GM18511 (cell line): ENCODE measurements at regions not wholly inside any gene's neighbourhood (a gene's known extent, or its start where the extent isn't known, plus 50 kb on each side); places are given as distances from the start of the nearest gene placed in this dataset.
"Not testable (repeated sequence)": the region's sequence is repeated elsewhere in the genome, so short reads cannot be mapped to it uniquely, and the experiment has no call there.

Experiments
- ATAC-seq: cut with Tn5 transposase; IDR thresholded peaks from one replicate; pipeline ENCODE4 v1.9.1; 2021; ENCODE audit warnings: mild to moderate bottlenecking, moderate library complexity; ENCODE audit not compliant: unreplicated experiment

DNA sequence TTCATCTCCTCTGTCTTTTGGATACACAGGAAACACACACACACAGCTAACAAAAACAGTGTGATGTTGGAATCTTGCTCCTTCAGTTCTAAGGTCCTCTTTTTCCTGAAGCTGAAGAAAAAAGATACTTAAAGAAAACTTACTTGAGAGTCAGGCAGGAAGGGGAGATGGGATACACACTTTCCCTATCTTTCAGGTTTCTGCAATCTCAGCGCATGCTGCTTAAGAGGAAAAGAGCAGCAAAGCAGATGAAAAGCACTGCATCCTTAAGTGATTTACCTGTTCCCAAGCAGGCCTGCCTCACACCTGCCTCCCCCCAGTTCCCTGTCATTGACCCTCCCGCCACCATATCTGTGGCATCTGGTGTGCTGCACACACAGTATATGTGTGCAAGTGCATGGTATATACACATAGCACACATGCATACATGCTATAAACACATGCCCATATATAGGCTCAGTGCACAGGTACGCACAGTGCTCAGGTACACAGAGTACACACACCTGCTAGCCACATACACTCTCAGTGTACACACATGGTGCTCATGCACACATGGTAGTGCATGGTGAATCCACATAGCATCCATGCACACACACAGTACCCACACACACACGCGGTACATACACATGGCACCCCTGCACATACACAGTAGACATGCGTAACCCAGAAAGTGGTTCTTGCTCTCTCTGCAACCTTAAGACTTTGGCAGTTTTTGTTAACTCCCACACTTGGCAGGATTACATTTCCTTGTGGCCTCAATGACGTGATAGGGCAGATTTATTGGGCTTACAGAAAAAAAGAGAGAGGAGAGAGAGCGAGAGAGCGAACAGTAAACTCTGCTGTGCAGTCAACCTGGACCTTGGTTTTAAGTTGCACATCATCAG is 166.9 kb downstream of the TOMM20 start:
- ATAC-seq, result peak; percentile 27

DNA sequence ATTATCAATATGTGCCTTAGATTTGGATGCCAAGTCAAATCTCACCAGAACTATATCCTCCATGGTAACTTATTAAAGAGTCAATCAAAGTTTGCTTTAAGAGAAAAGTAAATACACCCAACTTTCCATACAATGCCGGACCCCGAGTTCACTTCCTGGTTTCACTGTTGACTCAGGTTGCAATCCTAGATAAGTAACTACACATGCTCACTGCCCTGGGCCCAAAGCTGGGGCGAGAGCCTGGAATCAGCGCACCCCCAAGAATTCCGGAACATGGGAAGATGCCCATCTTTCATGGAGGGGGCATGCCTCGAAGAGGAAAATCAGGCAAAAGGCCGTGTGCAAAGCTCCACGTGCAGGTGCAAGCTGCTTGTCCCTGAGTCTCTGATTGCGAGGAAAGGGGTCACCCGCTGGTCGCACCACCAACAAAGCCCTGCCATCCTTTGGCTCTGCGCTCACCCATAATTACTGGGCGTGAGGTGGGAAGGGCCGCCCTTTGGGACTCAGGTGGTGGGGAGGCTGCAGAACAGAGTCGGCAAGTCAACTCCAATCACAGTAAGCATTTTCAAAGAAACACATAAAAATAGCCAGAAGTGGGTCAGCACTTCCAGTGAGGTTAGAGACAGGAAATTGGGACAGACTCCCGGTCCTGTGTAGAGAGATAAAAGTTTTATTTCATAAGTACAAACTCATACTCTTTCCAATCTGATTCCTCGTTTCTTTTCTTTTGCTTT is 167.7 kb downstream of the TOMM20 start:
- no peak for ATAC-seq

DNA sequence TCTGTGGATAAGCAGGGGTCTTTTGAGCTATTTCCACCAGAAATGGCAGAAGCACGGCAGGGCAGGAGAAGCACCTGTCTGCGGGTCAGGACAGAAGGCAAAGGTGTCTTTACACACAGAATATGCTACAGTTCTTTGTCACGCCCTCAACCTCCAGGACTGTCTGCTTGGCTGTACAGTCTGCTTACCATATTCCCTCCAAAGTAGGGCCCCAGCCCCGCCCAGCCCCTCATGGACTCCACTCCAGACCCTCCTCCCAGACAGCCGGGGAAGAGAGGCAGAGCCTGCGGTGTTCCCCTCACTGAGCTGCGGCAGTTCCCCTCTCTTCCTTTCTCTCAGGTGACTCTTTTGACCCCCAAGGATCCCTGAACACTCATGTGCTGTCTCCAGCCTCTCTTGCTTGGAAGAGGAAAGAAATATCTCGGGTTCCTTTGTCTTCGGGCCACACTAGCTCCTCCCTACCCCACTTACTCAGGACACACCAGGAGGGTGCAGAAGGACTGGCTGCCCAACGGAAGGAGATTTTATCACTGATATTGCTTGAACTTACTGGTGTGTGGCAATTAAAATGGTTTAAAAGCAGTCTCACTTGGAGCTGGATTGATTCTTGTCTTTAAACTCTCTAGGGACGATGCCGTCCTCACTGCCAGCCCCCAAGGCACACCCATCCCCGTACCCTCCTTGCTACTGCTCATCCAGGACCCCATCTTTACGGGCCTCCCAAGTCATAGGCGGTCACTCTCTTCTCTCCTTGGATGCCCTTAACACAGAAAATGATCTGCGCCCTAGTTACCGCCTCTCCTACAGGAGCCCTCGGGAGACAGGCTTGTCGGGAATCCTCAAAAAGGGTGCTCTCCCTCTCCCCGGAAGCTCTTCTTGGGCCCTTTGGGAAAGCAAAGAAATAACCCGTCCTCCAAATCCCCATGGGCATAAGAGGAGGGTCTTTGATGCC is 169.7 kb downstream of the TOMM20 start:
- no peak for ATAC-seq

DNA sequence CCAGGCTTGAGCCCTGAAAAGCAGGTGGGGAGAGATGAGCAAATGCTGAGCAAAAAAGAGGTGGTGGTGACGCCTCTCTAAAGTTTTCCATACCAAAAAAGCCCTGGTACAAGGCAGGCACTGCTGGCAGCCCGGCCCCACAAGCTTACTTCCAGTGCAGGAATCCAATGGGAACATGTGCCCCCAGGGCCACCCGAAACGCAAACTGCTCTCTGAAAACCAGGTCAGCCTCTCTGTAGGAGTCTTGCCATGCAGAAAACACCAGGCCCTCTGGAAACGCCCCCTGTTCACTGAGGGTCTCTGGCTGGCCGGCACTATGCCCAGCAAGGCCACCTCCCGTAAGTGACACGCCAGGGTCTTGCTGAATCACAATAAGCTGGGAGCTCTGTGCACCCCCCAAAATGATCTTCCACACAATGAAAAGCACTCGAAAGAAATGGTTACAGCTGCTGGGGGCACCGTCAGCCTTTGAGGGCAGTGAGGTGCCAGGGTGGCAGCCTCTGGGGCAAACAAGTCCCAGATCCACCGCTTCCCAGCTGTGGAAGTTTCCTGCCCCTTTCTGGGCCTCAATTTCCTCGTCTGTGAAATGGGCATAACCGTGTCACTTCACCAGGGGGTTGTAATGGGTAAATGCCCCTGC is 170.5 kb downstream of the TOMM20 start:
- no peak for ATAC-seq

DNA sequence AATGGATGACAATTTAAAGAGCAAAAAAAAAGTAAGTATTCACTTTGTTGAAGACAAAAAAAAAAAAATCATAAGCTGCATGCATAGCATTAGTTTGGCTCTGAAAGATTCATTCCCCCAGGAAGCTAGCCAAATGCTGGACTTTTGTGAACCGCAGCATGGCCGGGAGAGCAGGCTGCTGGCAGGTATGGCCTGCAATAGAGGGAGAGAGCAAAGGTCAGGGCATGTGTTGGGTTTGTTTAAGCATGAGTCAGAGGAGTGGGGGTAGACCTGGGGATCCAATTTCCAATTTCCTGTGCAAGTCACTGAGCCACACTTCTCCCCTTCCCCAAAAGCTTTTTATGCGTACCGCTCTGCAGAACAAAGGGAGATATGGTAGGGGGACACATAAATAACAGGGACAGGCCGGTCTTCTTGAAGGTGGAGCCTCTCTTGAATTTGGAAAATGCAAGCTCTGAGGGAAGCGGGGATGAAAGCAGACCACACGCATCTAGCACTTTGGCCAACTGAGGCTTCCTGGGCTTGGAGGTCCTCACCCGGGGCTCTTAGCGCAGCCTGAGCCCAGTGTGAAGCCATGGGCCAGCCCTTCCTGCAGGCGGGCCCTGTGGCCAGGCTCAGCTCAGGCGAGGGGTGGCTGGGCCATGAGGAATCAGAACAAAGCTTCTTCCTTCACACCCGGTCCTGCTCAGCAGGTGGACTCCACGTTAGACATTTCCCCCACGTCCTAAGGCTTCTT is 171.1 kb downstream of the TOMM20 start:
- ATAC-seq, result no peak

DNA sequence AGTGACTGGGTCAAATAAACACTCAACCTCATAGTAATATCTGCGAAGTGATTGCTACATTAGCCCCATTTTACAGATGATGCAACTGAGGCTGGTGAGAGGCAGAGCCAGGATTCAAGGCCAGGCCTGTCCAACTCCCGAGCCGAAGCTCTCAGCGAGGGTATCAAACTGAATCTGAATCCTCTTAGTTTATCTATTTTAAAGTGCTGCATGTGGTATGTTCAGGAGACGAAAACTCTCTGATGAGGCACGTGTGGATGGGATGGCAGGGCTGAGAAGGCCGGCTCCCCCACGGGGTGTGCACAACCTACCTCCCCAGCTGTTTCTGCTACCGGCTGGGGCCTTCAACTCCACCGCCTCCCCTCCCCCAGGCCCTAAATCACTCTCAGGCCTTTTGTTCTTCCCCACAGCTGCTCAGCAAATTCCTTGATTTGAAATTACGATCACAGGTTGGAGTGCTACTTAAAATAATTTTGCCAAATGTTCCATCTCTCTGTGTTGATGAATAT is 171.8 kb downstream of the TOMM20 start:
- no peak for ATAC-seq

DNA sequence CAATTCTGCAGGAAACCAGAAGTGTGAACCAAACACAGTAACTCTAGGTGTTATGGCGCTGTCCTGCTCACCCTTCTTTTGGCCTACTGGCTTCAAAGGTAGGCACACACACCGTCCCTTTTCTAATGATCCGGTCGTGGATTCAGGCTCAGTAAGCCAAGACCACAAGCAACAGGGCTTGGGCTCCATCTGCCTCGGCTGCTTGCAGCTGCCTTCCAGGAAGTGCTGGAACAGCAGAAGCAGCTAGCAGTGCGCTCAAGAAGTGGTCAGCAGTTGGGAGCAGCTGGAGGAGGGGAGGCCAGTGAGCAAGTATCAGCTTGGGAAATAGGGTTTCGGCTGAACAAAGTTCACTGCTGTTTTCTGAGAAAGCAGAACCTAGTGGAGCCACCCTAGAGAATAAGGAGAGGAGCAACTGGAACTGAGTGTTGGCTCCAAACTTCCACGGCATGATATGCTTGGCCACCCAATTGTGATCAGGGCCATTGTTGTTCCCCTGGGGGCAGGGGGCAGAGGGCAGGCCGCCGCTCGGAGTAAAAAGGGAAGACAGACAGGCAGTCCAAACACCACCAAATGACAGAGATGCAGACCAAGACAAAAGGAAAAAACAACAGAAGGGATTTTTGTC is 173.4 kb downstream of the TOMM20 start:
- peak; percentile 63 for ATAC-seq

DNA sequence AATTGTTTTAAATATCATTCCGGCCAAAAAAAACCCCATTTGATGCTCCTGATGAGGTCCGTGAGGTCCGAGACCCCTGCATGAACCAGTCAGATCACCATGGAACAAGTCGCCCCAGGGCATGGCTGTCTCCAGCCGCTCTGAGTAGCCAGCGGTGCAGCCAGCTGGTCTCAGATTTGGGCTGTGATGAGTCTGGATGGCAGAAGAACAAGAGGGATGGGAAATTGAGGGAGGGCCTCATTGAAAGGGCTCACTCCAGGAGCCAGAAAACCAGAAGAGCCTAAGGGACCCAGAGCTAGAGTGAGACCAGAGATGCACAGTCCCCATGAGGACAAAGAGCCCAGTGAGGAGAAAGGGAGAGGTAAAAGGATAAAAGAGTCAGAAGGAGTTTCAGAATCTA is 174.0 kb downstream of the TOMM20 start:
- peak; percentile 11 for ATAC-seq

DNA sequence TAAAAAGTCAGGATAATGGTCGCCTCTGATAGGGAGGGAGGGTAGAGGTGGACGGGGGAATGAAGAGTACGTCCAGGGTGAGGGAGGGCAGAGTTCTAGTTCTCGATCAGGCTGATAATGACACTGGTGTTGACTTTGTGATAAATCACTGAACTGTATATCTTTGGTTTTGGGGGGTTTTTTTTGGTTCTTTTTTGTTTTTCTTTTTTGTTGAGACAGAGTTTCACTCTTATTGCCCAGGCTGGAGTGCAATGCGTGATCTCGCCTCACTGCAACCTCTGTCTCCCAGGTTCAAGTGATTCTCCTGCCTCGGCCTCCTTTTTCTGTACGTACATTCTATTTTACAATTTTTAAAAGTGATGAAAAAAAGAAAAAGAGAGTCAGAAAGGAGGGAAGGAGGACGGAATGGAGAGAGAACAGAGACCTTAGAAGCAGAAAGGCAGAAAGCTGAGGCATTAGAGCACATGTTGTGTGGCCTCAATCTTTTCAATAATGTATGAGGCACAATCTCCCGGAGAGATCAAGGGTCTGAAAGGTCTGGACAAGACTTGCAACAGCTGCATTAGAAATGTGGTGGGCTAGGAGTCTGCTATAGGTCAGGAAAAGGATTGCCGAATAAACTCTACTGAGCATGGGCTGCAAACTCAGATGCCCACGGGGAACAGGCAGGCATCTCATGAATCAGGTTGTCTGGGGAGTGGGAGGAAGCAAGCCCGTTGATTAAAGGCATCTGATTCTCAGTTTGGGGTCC is 174.8 kb downstream of the TOMM20 start:
- no peak for ATAC-seq

DNA sequence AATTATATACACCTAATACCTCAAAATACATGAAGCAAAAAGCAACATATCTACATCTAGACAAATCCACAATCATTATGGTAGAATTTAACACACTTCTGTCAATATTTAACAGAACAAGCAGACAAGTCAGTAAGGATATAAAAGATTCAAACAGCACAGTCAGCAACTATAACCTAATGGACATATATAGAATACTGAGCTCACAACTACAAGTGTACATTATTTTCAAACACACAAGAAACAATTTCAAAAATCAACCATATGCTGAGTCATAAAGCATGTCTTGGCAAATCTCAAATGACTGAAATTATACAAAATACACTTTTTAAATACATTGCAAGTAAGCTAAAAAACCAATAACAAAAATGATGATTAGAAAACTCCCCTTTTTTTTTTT is 178.0 kb downstream of the TOMM20 start:
- ATAC-seq, result no peak

DNA sequence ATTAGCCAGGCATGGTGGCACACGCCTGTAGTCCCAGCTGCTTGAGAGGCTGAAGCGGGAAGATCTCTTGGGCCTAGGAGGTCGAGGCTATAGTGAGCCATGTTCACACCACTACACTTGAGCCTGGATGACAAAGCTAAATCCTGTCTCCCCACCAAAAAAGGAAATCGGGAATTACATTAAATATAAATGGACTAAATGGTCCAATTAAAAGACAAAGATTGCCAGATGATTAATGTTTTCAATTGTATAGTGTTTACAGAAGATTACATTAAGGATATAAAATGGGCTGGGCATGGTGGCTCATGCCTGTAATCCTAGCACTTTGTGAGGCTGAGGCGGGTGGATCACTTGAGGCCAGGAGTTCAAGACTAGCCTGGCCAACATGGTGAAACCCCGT is 179.1 kb downstream of the TOMM20 start:
- not testable (repeated sequence) for ATAC-seq

DNA sequence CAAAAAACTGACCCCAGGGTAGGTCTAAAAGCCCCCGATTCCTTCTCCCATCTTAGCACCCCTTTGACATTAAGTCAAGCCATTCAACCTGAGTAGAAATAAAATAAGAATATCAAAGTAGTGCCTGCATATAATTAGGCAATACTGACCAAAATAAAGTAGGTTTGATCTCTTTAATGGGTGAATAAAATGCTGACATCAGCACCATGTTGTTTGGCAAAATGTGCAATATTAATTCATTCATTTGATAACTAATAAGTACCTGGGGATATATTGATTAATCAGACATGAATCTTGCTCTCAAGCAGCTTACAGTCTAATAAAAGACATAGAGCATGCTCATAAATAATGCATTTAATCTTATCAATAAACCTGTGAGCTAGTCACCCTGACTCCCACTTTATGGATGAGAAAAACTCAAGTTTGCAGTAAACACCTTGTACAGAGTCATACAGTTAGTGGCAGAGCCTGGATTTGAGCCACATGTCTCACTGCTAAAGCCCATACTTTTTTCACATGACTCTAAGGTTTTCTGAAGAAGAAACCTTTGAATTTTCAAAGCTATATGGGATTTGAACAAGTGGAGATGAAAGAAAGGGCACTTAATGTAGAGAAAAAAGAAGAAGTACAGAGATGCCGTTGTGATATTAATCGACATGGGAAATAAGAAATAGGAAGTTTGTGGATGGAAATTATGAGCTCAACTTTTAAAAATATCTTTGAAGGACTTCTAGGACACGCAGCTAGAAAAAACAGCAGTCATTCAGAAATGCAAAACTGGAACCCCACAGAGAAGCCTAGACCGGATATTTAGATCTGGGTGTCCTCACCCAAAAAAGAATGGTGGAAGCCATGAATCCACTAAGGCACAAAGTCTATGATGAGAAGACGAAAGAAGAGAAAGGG is 183.9 kb downstream of the TOMM20 start:
- peak; percentile 78 for ATAC-seq

DNA sequence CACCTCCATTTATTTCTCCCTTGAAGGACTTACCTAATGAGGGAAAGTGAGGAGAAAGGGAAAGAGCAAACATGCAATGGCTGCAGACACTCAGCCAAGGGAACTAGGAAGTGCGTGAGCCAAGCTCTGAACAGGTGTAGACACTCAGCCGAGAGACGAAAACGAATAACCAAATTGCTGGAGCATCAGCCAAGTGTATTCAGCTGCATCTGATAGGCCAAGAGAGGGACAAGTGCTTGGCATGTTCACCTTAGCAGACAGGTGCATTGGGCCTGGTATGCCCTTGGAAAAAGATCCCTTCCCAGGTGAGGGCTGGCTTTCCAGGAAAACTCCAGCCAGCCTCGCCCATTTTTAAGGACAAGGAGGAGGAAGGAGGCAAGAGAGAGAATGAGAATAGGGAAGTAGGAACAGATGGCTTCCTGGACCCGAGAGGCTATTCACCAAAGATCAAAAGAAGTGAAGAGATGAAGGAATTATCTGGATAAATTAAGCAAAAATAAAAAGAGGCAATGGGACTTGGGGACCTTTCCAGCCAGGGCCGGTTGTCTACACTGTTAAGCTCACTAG is 184.7 kb downstream of the TOMM20 start:
- no peak for ATAC-seq

DNA sequence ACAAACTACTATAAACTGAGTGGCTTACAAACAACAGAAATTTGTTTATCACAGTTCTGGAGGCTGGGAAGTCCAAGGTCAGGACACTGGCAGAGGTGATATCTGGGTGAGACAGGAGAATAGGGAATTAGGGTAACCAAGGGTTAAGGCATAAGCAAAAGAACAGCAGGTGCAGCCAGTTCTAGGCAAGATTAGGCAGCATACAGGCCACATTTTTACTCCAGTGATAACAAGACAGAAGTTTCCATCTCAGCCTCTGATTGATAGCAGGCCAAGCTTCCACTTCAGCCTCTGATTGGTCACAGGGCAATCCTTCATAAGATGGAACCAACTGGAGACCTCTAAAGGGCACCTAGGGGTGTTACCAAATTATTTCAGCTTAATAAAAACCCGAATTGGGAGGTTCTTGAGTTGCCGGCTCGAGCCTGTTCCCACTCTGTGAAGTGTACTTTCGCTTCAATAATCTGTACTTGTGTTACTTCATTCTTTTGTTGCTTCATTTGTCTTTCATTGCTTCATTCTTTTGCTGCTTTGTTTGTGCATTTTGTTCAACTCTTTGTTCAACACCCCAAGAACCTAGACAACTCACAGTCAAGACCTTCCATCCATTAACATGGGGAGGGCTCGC is 185.6 kb downstream of the TOMM20 start:
- ATAC-seq, result no peak

DNA sequence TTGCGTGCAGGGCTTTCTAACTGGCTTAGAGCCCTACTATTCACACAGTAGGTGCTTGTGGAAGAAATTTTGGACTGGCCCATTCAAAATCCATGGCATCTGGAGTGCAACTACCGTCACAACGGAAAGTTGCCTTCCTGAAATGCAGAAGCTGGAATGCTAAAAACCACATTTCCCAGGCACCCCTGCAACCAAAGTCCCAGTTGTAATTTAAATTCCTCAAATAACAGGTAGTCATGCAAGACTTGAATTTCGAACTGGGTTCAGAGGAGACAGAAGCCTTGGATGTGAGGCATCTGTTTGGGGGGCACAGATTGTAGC is 186.7 kb downstream of the TOMM20 start:
- ATAC-seq, result no peak

DNA sequence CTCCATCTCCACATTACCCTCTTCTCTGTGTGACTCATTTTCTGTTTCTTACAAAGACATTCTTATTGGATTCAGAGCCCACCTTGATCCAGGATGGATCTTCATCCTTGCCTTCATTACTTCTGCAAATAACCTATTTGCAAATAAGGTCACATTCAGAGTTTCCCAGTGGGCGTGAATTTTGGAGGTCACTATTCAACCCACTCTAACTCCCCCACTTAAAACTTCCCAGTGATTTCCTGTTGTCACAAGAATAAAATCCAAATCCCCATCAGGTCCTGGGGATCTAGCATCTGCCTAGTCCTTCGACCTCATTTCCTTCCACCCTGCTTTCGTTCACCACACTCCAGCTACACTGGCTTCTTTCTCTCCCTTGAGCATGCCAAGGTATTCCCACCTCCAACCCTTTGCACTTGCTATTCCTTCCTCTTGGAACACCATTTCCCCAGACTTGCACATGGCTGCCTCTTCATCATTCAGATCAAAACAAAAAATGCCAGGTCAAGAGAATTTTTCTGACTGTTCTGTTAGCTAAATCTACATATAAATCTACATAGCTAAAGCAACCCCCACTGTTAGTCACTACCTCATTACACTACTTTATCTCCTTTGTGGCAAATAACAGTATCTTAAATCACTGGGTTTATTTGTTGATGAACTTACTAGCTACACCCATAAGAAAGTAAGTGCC is 187.2 kb downstream of the TOMM20 start:
- no peak for ATAC-seq
